HG03175 (cell line): ENCODE measurements at regions not wholly inside any gene's neighbourhood (a gene's known extent, or its start where the extent isn't known, plus 50 kb on each side); places are given as distances from the start of the nearest gene placed in this dataset.

ENCODE experiments used
- ATAC-seq: cut with Tn5 transposase; IDR thresholded peaks from one replicate; pipeline ENCODE4 v1.9.1; 2021; ENCODE audit warnings: mild to moderate bottlenecking, moderate library complexity; ENCODE audit not compliant: unreplicated experiment

DNA sequence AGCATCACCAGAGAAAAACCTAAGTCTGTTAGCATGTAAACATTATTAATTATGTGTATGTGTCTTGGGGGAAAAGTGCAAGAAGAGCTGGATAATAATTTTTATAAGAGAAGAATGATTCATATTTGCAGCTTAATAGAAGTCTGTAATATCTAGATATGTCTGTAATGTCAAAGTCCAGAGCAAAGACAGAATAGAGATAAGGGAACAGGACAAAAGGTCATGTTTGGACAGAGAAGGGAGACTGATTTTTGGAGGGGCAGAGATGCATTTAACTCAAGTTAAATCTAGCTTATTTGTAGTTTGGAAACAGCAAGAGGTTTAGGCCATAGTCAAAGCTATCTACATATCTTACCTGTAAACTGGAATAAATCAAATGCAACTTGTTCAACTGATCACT, 61.2 kb downstream of the MAGED1 start:
- no peak for ATAC-seq

DNA sequence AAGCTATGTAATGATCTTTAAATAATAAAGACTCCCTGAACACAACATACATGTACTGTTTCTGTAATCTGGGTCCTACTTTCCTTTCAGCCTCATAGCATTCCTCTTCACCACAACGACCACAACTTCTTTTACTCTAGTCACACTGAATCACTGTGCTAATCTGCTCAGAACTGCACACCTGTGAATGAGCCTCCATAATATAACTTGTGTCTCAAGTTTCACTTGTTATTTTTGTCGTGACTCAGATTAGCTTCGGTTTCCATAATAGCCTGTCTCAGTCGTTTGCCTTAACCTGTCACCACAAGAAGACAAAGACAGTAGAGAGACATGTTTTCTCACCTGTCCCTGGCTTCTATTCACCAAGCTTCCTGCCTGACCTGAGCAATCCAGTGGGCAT, 61.8 kb downstream of the MAGED1 start:
- peak; percentile 92 for ATAC-seq

DNA sequence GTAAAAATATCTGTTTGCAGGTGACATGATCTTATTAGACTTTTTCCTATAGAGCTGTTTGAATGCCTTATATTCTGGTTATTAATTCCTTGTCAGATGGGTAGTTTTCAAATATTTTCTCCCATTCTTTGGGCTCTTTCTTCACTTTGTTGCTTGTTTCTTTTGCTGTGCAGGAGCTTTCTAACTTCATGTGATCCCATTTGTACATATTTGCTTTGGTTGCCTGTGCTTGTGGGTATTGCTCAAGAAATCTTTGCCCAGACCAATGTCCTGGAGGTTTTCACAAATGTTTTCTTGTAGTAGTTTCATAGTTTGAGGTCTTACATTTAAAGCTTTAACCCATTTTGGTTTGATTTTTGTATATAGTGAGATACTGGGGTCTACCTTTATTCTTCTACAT, 63.0 kb downstream of the MAGED1 start:
- ATAC-seq = no peak

DNA sequence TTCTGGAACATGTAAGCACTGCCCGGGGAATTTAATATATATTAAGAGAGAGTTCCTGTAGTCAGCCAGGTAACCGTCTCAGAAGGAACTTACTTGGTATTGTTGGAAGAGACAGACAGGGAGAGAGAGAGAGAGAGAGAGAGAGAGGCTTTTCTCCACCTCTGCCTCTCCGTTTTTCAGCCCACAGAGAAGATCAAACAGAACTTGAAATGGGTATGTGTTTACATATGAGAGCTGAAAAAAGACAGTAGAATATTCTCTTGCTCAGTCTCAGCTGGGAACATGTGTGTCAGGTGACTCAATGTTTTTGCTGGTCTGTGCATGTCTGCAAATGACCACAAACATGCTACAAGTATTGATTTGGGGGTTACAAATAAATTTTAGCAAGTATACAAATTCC, 81.9 kb downstream of the MAGED1 start:
- ATAC-seq = no peak

DNA sequence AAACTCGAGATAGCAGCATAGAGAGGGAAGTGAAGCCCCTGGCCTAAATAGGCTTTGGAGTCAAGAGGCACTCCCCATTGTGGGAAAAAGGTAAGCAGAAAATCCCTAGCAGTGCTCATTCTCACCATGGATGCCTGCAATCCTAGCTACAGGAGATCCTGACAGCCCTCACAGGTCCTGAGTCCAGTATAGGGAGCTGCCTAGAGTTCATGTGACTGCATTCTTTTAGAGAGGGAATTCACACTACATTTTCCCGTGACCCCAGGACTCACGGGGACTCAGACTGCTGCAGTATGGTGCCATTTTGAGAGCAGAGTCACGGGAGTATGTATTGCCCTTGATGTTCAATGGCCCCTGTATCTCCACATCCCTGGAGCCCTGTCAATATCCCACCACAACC, 82.4 kb downstream of the MAGED1 start:
- ATAC-seq = no peak

DNA sequence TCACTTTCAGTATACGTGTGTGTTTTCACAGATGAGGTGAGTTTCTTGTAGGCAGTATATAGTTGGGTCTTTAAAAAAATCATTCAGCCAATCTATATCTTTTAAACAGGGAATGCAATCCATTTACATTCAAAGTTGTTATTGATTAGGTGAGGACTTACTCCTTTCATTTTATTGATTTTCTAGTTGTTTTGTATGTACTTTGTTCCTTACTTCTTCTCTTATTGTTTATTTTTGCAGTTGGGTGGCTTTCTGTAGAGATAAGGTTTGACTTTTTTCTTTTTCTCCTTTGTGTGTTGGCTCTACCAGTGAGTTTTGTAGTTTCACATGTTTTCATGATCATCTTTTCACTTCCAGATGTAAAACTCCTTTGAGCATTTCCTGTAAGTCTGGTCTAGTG, 83.1 kb downstream of the MAGED1 start:
- no peak for ATAC-seq
